SK-N-MC (cell line): ENCODE measurements at regions not wholly inside any gene's neighbourhood (a gene's known extent, or its start where the extent isn't known, plus 50 kb on each side); places are given as distances from the start of the nearest gene placed in this dataset.

Experiments used
- EZH2 ChIP-seq: fragments of 200-600 bp; sonication (generic); IDR thresholded peaks from one replicate; pipeline ENCODE4 v1.6.1; 2017; ENCODE audit warnings: antibody characterized with exemption
- POLR2AphosphoS5 ChIP-seq: IDR thresholded peaks from 2 replicates; pipeline ENCODE4 v1.6.1; 2012; ENCODE audit warnings: mild to moderate bottlenecking, low read depth, low read length, borderline replicate concordance

DNA sequence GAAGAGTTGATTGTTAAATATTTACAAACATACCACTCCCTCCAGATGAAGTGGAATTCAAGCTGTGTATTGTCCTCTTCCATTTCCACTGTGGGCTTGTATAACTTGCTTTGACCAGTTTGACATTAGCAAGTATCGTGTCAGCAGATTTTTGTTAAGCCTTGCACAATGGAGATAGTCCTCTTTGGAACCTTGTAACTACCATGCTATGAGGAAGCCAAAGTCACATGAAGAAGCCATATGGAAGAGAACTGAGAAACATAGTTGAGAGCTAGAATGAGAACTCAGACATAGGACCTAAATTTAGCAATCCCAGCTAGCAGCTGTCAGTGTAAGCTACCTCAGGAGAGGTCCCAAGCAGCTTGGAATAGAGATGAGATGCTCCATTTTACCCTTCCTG lies 889.2 kb downstream of the PDCD6IP start:
- TF ChIP-seq EZH2 (no peak), POLR2AphosphoS5 (no peak)
